HG02885 (cell line): ENCODE measurements at regions not wholly inside any gene's neighbourhood (a gene's known extent, or its start where the extent isn't known, plus 50 kb on each side); places are given as distances from the start of the nearest gene placed in this dataset.

Experiments used
- ATAC-seq: cut with Tn5 transposase; IDR thresholded peaks from one replicate; pipeline ENCODE4 v1.9.1; 2021; ENCODE audit warnings: mild to moderate bottlenecking; ENCODE audit not compliant: unreplicated experiment, poor library complexity

- ATAC-seq: no peak
Measured at GRCh38 chr4:173794662-173795061, 264.6 kb upstream of the HAND2 start.

- no peak for ATAC-seq
Measured at GRCh38 chr4:173793937-173794510, 264.0 kb upstream of the HAND2 start.

GRCh38 chr4:173782660-173783059 lies 252.6 kb upstream of the HAND2 start:
- no peak for ATAC-seq

- no peak for ATAC-seq
Measured at GRCh38 chr4:173777921-173778320, 247.9 kb upstream of the HAND2 start.

GRCh38 chr4:173777421-173777820 lies 247.4 kb upstream of the HAND2 start:
- no peak for ATAC-seq

GRCh38 chr4:173769568-173769967 lies 239.5 kb upstream of the HAND2 start:
- ATAC-seq: no peak

GRCh38 chr4:173767650-173768049 lies 237.6 kb upstream of the HAND2 start:
- ATAC-seq: no peak

GRCh38 chr4:173766171-173766600 lies 236.2 kb upstream of the HAND2 start:
- ATAC-seq: no peak

- no peak for ATAC-seq
Measured at GRCh38 chr4:173765751-173766150, 235.7 kb upstream of the HAND2 start.

- ATAC-seq: no peak
Measured at GRCh38 chr4:173763389-173763788, 233.4 kb upstream of the HAND2 start.

GRCh38 chr4:173761938-173762337 lies 231.9 kb upstream of the HAND2 start:
- no peak for ATAC-seq

- no peak for ATAC-seq
Measured at GRCh38 chr4:173761236-173761635, 231.2 kb upstream of the HAND2 start.

GRCh38 chr4:173758132-173758531 lies 228.1 kb upstream of the HAND2 start:
- no peak for ATAC-seq

GRCh38 chr4:173753408-173753807 lies 223.4 kb upstream of the HAND2 start:
- no peak for ATAC-seq

GRCh38 chr4:173752610-173753230 lies 222.7 kb upstream of the HAND2 start:
- ATAC-seq: peak; percentile 61

GRCh38 chr4:173748353-173748752 lies 218.3 kb upstream of the HAND2 start:
- ATAC-seq: no peak

- ATAC-seq: no peak
Measured at GRCh38 chr4:173747537-173748257, 217.7 kb upstream of the HAND2 start.

- no peak for ATAC-seq
Measured at GRCh38 chr4:173746424-173746823, 216.4 kb upstream of the HAND2 start.

GRCh38 chr4:173745765-173746164 lies 215.7 kb upstream of the HAND2 start:
- ATAC-seq: no peak

GRCh38 chr4:173736840-173737239 lies 206.8 kb upstream of the HAND2 start:
- no peak for ATAC-seq

- no peak for ATAC-seq
Measured at GRCh38 chr4:173735585-173735984, 205.6 kb upstream of the HAND2 start.

- ATAC-seq: no peak
Measured at GRCh38 chr4:173735049-173735448, 205.0 kb upstream of the HAND2 start.
